ENCODE measurements at regions not wholly inside any gene's neighbourhood (a gene's known extent, or its start where the extent isn't known, plus 50 kb on each side); places are given as distances from the start of the nearest gene placed in this dataset.

- H3K27ac ChIP-seq = no peak overlapping the region
- TF ChIP-seq CTCF (IDR thresholded peaks at IDR 0.05) = no peak
- TF ChIP-seq ZFX (IDR thresholded peaks at IDR 0.05; ENCODE audit: borderline replicate concordance) = no peak
These were observed 393.1 kb upstream of the ZNF717 start for GRCh38 chr3:76178412-76178811.

- TF ChIP-seq CTCF (IDR thresholded peaks at IDR 0.05) (no peak), ZFX (IDR thresholded peaks at IDR 0.05; ENCODE audit: borderline replicate concordance) (no peak)
- no peak overlapping the region for H3K27ac ChIP-seq
These were observed 395.9 kb upstream of the ZNF717 start for GRCh38 chr3:76181213-76181612.

GRCh38 chr3:76198086-76198485 is 412.7 kb upstream of the ZNF717 start:
- H3K27ac ChIP-seq = no peak overlapping the region
- TF ChIP-seq CTCF (IDR thresholded peaks at IDR 0.05) (no peak), ZFX (IDR thresholded peaks at IDR 0.05; ENCODE audit: borderline replicate concordance) (no peak)

- H3K27ac ChIP-seq = no peak overlapping the region
- TF ChIP-seq ZFX (IDR thresholded peaks at IDR 0.05; ENCODE audit: borderline replicate concordance) (no peak), CTCF (IDR thresholded peaks at IDR 0.05) (no peak)
These were observed 414.0 kb upstream of the ZNF717 start for GRCh38 chr3:76199382-76199781.

- TF ChIP-seq ZFX (IDR thresholded peaks at IDR 0.05; ENCODE audit: borderline replicate concordance) (no peak), CTCF (IDR thresholded peaks at IDR 0.05) (no peak)
- H3K27ac ChIP-seq = no peak overlapping the region
These were observed 418.2 kb upstream of the ZNF717 start for GRCh38 chr3:76203578-76203977.

- TF ChIP-seq ZFX (IDR thresholded peaks at IDR 0.05; ENCODE audit: borderline replicate concordance) (no peak), CTCF (IDR thresholded peaks at IDR 0.05) (no peak)
These were observed 421.0 kb upstream of the ZNF717 start for GRCh38 chr3:76206346-76206745.

GRCh38 chr3:76212679-76213078 is 427.3 kb upstream of the ZNF717 start:
- H3K27ac ChIP-seq = no peak overlapping the region
- TF ChIP-seq ZFX (IDR thresholded peaks at IDR 0.05; ENCODE audit: borderline replicate concordance) (no peak), CTCF (IDR thresholded peaks at IDR 0.05) (no peak)

More at GRCh38 chr3:76206346-76206745, 421.0 kb upstream of the ZNF717 start:
- no peak overlapping the region for H3K27ac ChIP-seq
